ENCODE measurements at regions not wholly inside any gene's neighbourhood (a gene's known extent, or its start where the extent isn't known, plus 50 kb on each side); places are given as distances from the start of the nearest gene placed in this dataset.

DNA sequence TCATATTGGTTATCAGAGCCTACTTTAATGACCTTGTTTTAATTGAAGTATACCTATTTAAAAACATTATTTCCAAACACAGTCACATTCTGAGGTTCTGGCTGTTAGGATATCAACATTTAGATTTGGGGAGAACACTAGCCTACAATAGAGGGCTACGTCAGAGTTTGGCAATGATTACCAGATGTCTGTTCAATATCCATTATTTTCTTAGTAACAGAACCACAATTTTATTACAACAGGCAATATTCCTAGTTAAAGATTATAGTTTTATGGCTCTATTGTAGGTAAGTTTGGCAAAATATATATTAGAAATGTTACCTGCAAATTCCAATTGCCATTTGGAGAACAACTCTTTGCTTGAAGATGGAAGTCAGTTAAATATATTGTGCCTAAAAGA is 1163.1 kb upstream of the MIR17HG start:
- Histone ChIP-seq H3K79me2 (ENCODE audit: low read length) (no peaks in the 10 kb centered on the region), H4K20me1 (ENCODE audit: insufficient read depth, low read length) (no peaks in the 10 kb centered on the region), H2AFZ (ENCODE audit: low read depth, low read length) (no peak overlapping the region), H3K4me2 (ENCODE audit: low read length) (no peak overlapping the region), H3K36me3 (replicated peaks; ENCODE audit: low read depth, low read length) (no peaks in the 10 kb centered on the region), H3K4me3 (ENCODE audit: low read length) (no peak overlapping the region), H3K9ac (ENCODE audit: low read length) (no peak overlapping the region), H3K27me3 (ENCODE audit: low read depth, low read length) (no peaks in the 10 kb centered on the region), H3K4me1 (ENCODE audit: low read length) (no peaks in the 10 kb centered on the region), H3K9me3 (ENCODE audit: insufficient read depth, low read length) (no peaks in the 10 kb centered on the region), H3K27ac (ENCODE audit: low read length) (no peak overlapping the region)
- TF ChIP-seq EZH2phosphoT487 (IDR thresholded peaks at IDR 0.05; ENCODE audit: low read depth): no peak
- TF ChIP-seq, protein P1, sequence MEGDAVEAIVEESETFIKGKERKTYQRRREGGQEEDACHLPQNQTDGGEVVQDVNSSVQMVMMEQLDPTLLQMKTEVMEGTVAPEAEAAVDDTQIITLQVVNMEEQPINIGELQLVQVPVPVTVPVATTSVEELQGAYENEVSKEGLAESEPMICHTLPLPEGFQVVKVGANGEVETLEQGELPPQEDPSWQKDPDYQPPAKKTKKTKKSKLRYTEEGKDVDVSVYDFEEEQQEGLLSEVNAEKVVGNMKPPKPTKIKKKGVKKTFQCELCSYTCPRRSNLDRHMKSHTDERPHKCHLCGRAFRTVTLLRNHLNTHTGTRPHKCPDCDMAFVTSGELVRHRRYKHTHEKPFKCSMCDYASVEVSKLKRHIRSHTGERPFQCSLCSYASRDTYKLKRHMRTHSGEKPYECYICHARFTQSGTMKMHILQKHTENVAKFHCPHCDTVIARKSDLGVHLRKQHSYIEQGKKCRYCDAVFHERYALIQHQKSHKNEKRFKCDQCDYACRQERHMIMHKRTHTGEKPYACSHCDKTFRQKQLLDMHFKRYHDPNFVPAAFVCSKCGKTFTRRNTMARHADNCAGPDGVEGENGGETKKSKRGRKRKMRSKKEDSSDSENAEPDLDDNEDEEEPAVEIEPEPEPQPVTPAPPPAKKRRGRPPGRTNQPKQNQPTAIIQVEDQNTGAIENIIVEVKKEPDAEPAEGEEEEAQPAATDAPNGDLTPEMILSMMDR (IDR thresholded peaks at IDR 0.05; ENCODE audit: low read depth, low read length): no peak

DNA sequence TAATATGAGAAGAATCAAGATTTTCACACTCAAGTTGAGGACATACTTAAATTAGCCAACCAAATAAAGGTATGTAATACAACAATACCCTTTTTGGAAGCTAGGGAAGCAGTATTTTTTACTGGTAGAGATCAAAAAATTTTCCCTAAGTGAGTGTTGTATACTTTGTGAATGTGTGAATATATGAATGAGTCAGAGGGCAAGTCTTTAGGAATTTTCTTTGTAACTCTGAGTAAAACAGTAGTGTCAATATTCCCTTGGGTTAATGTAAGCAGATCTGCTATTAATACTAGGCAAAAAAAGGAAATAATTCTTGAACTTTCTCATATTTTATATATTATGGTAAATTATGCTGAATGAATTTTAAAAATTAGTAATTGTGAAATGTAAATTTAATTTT is 1161.8 kb upstream of the MIR17HG start:
- Histone ChIP-seq H3K9me3 (ENCODE audit: insufficient read depth, low read length) (no peaks in the 10 kb centered on the region), H3K9ac (ENCODE audit: low read length) (no peak overlapping the region), H3K79me2 (ENCODE audit: low read length) (no peaks in the 10 kb centered on the region), H4K20me1 (ENCODE audit: insufficient read depth, low read length) (no peaks in the 10 kb centered on the region), H2AFZ (ENCODE audit: low read depth, low read length) (no peak overlapping the region), H3K27ac (ENCODE audit: low read length) (no peak overlapping the region), H3K4me3 (ENCODE audit: low read length) (no peak overlapping the region), H3K36me3 (replicated peaks; ENCODE audit: low read depth, low read length) (no peaks in the 10 kb centered on the region), H3K4me2 (ENCODE audit: low read length) (no peak overlapping the region), H3K27me3 (ENCODE audit: low read depth, low read length) (no peaks in the 10 kb centered on the region), H3K4me1 (ENCODE audit: low read length) (no peaks in the 10 kb centered on the region)
- TF ChIP-seq, protein P1 (IDR thresholded peaks at IDR 0.05; ENCODE audit: low read depth, low read length): no peak
- no peak for TF ChIP-seq EZH2phosphoT487 (IDR thresholded peaks at IDR 0.05; ENCODE audit: low read depth)

GRCh38 chr13:90187478-90188350 is 1159.8 kb upstream of the MIR17HG start:
- H3K27ac ChIP-seq (ENCODE audit: low read length): no peak overlapping the region
- H4K20me1 ChIP-seq (ENCODE audit: insufficient read depth, low read length): no peaks in the 10 kb centered on the region
- H3K4me2 ChIP-seq (ENCODE audit: low read length): no peak overlapping the region
- no peak overlapping the region for H3K9ac ChIP-seq (ENCODE audit: low read length)
- no peak overlapping the region for H3K4me3 ChIP-seq (ENCODE audit: low read length)
- H3K79me2 ChIP-seq (ENCODE audit: low read length): no peaks in the 10 kb centered on the region
- H3K27me3 ChIP-seq (ENCODE audit: low read depth, low read length): no peaks in the 10 kb centered on the region
- no peaks in the 10 kb centered on the region for H3K36me3 ChIP-seq (replicated peaks; ENCODE audit: low read depth, low read length)
- H2AFZ ChIP-seq (ENCODE audit: low read depth, low read length): peak overlapping the region; percentile 38; the same call in 1 of the 2 replicates
- no peak for TF ChIP-seq EZH2phosphoT487 (IDR thresholded peaks at IDR 0.05; ENCODE audit: low read depth)
- TF ChIP-seq, protein P1 (IDR thresholded peaks at IDR 0.05; ENCODE audit: low read depth, low read length): no peak
- H3K9me3 ChIP-seq (ENCODE audit: insufficient read depth, low read length): peaks cover 2% of the 10 kb centered on the region; the same call in 1 of the 2 replicates
- H3K4me1 ChIP-seq (ENCODE audit: low read length): no peaks in the 10 kb centered on the region

- Histone ChIP-seq H3K4me1 (ENCODE audit: low read length) (no peaks in the 10 kb centered on the region), H3K79me2 (ENCODE audit: low read length) (no peaks in the 10 kb centered on the region), H3K9ac (ENCODE audit: low read length) (no peak overlapping the region), H3K4me2 (ENCODE audit: low read length) (no peak overlapping the region), H3K9me3 (ENCODE audit: insufficient read depth, low read length) (peaks cover 3% of the 10 kb centered on the region; the same call in 1 of the 2 replicates), H3K27me3 (ENCODE audit: low read depth, low read length) (no peaks in the 10 kb centered on the region), H2AFZ (ENCODE audit: low read depth, low read length) (no peak overlapping the region), H3K27ac (ENCODE audit: low read length) (no peak overlapping the region), H3K4me3 (ENCODE audit: low read length) (no peak overlapping the region), H3K36me3 (replicated peaks; ENCODE audit: low read depth, low read length) (no peaks in the 10 kb centered on the region), H4K20me1 (ENCODE audit: insufficient read depth, low read length) (no peaks in the 10 kb centered on the region)
- TF ChIP-seq, protein P1 (IDR thresholded peaks at IDR 0.05; ENCODE audit: low read depth, low read length): no peak
- TF ChIP-seq EZH2phosphoT487 (IDR thresholded peaks at IDR 0.05; ENCODE audit: low read depth): no peak
These were observed 1159.2 kb upstream of the MIR17HG start for GRCh38 chr13:90188351-90188636.

Measured in OCI-LY3 (cell line).